PFSK-1 (cell line): ENCODE measurements at regions not wholly inside any gene's neighbourhood (a gene's known extent, or its start where the extent isn't known, plus 50 kb on each side); places are given as distances from the start of the nearest gene placed in this dataset.

ENCODE experiments used
- POLR2AphosphoS5 ChIP-seq: IDR thresholded peaks from 2 replicates; pipeline ENCODE4 v1.6.1; 2012; ENCODE audit warnings: low read depth, mild to moderate bottlenecking, control low read depth, low read length, moderate library complexity
- TF ChIP-seq, protein P1 (sequence below), 2 experiments: IDR thresholded peaks; 2 replicates each; pipeline versions ENCODE4 v1.6.1 to v1.8.0; 2011 to 2012; ENCODE audit warnings: low read depth in 2 of 2, low read length in 2 of 2, control low read depth in 1 of 2, inconsistent platforms in 1 of 2, mild to moderate bottlenecking in 1 of 2, moderate library complexity in 1 of 2; ENCODE audit not compliant: insufficient read depth in 1 of 2

DNA sequence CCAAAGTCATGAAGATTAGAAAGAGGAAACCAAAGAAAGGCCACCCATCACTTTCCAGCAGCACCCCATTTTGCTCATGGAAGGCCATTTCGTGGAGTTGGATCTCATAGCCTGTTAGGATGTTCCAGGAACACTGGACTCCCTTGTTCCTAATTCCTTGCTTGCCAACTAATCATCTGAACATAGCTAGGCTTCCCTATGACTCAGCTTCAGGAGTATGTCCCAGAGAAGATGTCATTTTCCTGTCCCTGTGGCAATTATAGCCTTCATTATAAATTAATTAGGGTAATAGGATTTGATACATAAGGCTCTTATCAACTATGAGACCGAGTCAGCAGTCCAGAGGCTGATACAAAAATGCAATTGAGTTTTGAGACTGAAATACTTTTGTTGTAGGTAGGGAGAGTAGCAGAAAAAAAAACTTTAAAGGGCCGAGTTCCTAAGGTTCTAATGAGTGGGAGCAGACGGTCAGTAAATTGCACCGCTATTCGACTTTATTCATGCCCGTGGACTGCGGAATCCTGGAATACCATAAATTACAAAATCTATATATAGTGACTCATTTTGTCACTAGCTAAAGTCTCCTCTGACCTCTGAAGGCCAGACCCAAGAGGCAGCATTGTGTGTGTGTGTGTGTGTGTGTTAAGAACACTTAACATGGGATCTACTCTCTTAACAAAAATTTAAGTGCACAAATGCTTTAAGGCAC is 311.8 kb downstream of the FBXO15 start:
- no peak for TF ChIP-seq POLR2AphosphoS5
- TF ChIP-seq, protein P1, sequence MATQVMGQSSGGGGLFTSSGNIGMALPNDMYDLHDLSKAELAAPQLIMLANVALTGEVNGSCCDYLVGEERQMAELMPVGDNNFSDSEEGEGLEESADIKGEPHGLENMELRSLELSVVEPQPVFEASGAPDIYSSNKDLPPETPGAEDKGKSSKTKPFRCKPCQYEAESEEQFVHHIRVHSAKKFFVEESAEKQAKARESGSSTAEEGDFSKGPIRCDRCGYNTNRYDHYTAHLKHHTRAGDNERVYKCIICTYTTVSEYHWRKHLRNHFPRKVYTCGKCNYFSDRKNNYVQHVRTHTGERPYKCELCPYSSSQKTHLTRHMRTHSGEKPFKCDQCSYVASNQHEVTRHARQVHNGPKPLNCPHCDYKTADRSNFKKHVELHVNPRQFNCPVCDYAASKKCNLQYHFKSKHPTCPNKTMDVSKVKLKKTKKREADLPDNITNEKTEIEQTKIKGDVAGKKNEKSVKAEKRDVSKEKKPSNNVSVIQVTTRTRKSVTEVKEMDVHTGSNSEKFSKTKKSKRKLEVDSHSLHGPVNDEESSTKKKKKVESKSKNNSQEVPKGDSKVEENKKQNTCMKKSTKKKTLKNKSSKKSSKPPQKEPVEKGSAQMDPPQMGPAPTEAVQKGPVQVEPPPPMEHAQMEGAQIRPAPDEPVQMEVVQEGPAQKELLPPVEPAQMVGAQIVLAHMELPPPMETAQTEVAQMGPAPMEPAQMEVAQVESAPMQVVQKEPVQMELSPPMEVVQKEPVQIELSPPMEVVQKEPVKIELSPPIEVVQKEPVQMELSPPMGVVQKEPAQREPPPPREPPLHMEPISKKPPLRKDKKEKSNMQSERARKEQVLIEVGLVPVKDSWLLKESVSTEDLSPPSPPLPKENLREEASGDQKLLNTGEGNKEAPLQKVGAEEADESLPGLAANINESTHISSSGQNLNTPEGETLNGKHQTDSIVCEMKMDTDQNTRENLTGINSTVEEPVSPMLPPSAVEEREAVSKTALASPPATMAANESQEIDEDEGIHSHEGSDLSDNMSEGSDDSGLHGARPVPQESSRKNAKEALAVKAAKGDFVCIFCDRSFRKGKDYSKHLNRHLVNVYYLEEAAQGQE (IDR thresholded peaks at IDR 0.05; ENCODE audit: insufficient read depth in 1 of 2, low read depth in 2 of 2, low read length in 2 of 2) = no peak
